ENCODE measurements at regions not wholly inside any gene's neighbourhood (a gene's known extent, or its start where the extent isn't known, plus 50 kb on each side); places are given as distances from the start of the nearest gene placed in this dataset.

DNA sequence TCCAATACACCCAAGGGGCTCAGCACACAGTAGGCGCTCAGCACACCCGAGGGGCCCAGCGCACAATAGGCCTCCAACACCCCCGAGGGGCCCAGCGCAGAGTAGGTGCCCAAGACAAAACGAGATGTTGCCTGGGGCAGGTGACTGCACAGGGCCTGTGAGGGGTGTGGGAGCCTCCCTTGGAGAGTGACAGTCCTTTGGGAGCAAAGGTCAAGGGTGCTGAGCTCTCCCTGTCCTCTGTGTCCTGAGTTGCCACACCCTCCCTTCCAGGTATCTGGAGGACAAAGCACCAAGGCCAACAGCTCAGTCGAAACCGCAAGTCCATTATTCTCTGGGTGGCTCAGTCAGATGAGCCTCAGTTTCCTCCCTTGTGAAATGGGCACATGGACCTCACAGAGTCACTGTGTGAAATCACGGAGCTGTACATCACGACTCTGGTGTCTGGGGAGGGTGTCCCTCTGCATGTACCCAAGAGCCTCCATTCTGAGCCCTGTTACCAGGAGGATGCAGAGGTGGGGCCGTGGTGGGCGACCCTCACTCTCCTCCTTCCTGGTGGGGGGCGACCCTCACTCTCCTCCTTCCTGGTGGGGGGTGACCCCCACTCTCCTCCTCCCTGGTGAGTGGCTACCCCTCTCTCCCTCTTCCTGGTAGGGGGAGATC lies 81.3 kb downstream of the FOXL3 start:
- no peak for DNase-seq (ENCODE audit: low read depth)

DNA sequence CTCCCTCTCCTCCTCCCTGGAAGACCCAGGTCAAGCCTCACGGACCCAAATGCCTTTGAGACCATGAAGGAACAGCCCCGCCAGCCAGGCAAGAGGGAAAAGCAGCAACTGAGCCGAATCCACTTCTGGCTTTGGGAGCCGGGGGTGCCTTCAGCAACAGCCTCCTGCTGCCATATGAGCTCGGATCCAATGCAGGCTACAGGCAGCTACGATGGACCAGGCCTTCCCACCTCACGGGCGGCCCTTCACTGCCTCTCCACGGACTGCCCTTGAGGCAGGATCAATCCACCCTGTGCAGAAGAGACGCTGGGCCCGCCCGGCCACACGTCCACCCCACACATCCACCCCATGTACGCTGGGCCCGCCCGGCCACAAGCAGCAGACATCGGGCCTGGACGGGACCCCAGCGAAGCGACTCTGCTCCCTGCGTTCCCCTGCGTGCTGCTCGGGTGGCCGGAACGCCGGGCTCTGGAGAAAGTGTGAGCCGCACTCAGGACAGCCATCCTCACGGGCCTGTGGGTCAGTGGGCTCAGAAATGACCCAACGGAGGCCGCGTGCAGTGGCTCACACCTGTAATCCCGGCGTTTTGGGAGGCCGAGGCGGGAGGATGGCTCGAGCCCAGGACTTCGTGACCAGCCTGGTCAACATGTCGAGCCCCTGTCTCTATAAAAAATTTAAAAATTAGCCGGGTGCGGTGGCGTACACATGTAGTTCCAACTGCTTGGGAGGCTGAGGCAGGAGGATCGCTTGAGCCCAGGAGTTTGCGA lies 82.0 kb downstream of the FOXL3 start:
- no peak for DNase-seq (ENCODE audit: low read depth)

DNA sequence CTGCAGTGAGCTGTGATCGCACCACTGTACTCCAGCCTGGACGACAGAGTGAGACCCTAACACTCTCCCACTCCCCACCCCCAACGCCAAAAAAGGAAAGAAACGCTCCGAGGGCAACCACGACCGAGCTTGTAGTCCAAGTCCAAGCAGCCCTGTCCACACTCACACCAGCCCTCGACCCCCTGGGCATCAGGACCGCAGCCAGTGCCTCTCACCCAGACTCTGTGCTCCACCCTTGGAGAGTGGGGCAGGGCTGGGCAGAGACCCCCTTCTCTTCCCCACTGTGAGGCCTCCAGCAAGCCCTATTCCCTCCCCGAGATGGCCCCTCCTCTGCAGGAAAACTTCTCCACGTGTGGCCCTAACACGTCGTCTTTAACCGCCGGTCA lies 82.6 kb downstream of the FOXL3 start:
- DNase-seq (ENCODE audit: low read depth): no peak

DNA sequence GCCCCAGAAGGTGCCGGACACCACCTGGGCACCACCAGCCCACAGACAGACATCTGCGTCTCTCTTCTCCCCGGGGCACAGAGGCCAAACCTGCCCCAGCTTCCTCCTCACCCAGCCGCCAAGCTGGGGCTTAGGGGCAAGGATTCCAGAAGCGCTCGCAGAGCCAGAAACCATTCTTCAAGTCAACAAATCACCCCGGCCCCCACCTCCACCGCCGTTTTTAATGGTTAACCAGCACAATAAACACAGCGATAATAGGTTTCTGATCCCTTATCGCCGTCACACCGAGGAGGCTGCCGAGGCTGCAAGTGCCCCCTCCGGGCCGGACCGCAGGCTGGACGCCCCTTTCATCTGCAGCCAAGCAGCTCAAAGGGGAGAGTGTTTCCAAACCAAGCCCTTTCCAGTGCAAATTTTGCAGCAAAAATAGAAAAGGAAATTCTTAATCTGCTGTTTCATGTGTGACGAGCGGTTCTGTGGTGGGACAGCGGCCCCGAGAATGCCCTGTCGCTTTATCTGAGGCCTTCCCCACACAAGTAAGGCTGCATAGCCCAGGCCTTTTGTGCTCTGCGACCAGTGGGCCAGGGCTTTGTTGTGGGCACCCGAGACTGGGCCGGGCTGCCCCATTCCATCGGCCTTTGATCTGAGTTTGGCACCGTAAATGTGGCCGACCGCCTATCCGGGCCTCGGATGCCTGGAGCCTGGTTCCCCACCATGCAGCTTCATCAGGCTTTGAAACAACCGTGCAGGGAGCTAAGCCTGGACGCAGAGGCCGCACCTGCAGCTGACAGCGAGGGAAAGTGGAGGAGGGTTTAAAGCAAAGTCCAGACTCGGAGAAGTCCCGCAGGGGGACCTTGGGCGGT lies 83.2 kb downstream of the FOXL3 start:
- no peak for DNase-seq (ENCODE audit: low read depth)

DNA sequence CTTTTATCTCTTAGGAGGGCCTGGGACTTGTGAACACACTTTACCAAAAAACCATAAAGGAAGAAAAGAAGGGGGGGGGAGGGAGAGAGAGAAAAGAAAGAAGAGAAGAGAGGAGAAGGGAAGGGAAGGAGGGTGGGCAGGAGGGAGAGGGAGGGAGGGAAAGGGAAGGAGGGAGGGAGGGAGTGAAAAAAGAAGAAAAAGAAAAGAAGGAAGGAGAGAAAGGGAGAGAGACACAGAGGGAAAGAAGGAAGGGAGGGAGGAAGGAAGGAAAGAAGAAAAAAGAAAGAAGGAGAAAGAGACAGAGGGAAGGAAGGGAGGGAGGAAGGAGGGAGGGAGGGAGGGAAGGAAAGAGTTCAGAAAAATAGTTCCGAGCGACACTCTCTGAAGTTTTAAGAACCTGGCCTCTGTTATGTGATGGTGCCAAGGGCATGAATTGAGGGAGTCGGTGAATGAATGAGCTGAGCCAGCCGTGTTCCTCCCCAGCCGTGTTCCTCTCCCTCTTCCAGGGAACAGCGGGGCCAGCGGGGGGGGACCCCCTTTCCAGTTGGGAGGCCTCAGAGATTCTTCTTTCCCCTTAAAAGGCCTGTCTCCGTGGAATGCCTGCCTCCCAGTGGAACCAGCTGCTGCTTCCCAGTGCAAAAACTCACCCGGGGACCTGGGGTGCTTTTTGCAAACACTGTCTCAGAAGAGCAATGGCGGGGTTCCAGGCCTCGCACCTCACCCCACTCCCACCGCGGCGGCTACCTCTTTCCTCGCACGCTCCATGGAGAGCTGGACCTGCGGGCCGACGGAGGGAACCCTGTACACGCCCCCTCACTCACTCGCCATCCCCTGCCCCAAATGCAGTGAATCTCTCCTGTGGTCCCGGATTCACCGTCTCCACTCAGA lies 84.1 kb downstream of the FOXL3 start:
- no peak for DNase-seq (ENCODE audit: low read depth)

DNA sequence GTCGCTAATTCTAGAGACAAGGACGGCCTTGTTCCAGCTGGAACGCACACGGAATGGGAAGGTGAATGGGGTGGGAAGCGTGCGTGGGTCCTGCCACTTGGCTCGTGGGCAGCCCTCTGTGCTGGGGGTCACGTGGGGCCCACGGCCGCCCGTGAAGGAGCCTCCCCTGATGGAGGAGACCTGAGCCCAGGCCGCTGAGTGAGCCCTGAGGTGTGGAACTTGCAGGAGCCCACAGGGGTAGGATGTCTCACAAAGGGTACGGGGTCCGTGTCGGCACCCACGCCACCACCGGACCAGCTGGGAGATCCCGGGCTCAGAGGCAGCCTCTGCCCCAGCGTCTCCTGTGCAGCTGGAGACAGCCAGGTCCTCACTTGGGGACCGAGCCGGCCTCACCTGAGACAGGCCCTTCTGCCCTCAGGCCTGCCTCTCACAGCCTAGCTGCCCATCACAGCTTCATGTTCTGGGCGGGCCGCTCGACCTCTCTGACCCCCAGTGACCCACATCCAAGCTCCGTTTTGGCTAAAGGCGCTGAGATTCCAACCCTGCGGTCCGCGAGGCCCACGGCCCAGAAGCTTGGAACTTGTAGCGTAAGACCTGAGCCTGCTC lies 84.8 kb downstream of the FOXL3 start:
- no peak for DNase-seq (ENCODE audit: low read depth)

DNA sequence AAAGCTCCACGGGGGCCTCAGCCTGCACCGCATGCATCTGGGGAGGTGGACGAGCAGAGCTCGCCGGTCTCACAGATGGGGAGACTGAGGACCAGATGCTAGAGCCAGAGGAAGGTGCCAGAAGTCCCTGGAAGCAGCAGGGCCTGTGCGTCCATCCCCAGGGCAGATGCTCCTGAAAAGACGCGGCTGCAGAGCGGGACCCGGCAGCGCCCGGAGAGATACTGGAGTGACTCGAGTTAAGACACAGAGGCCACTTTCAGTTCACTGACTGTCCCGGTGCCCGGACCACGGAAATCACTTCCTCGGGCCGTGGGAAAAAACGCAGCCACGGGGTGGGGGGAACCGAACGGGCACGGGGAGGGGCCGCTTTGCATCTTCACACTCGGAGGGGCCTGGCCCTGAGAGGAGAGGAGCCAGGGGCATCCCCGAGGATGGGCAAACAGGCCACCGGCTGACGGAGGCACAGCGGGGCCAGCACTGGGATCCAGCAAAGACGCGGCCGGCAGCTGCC lies 85.4 kb downstream of the FOXL3 start:
- no peak for DNase-seq (ENCODE audit: low read depth)

DNA sequence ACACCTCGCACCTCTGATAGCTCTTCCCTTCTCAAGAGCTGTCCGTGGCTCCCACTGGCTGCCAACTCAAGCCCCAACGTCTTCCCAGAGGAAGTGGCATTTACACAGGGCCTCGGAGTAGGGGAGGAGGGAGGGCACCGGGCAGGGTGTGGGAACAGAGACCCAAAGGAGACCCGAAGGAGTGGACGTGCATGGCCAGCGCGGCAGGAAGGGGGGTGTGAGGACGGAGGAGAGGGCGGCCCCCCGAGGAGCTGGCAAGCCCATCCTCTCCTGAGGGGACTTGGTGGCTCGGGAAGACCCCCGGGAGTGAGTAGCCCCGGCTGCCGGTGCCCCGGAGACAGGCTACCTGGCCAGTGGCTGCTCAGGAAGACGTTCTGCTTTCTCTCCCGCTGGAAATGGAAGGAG lies 85.9 kb downstream of the FOXL3 start:
- DNase-seq (ENCODE audit: low read depth): no peak

DNA sequence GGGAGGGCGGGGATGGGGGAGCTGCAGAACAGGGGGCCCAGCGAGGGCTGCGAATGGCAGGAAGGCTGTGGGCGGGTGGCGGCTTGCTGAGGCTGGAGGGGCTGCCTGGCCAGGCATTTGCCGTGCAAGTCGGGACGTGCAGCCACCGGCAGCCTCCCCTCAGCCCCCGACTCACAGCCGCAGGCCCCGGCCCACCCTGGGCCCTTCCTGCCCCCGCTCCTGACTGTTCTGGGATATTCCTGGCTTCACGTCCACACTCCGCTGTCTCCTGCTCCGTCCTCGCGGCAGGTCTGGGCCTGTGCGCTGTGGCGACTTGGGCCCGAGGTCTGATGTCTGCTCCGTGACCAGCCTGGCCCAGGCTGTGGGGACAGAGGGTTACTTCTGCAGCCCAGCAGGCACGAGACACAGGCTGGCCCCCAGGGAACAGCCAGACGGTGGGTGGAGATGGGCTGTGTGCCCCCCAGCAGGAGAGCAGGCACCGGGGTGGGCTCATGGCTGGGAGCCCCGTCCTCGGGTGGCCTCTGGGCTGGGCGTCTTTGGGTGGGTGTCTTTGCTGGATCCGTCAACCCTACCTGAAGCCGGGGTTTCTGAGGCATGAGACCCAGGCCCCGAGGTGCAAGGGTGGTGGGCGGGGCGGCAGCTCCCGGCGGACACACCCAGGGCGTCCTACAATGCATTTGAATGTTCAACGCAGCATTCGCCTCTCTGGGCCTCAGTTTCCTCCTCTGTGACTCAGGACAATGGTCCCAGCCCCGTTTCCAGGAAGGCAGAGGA lies 86.5 kb downstream of the FOXL3 start:
- DNase-seq (ENCODE audit: low read depth): no peak

DNA sequence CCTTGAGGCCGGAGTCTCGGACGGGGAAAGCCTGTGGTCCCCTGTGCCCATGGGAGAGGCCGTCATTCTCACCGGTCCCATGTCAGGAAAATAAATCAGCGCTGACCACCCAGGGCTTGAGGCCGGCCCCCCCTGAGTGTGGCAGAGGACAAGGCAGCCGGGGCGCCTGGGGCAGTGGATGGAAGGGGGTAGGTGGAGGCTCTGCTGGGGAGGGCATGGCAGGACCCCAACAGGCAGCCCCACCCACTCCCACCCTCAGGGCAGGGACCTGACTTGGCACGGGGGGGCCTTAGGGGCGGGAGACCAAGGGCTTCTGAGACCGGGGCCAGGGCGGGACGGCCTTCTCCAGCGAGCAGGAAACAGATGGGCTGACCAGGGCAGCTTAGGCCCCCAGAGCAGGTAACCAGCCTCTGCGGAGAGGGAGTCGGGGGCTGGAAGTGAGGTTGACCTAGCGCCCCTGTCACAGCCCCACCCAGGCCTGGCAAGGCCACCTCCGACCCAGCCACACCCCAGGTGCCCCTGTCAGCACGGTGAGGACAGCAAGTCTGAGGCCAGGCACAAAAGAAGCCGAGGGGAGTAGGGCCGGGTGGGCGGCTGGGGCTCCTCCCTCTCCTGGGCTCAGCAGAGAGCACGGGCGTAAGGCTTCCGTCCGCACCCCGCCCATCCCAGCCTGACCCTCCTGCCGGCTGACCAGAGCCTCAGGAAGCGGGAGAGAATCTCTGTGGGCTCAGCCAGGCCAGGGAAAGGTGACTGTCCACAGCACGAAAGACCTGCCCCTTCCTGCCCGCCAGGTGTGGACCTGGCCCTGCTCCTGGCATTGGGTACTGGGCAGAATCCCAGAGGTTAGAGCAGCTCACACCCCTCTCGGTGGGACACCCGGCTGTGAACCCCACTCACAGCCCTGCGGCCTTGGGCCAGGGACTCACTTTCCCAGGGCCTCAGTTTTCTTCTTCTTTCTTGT lies 87.4 kb downstream of the FOXL3 start:
- DNase-seq (ENCODE audit: low read depth): no peak

DNA sequence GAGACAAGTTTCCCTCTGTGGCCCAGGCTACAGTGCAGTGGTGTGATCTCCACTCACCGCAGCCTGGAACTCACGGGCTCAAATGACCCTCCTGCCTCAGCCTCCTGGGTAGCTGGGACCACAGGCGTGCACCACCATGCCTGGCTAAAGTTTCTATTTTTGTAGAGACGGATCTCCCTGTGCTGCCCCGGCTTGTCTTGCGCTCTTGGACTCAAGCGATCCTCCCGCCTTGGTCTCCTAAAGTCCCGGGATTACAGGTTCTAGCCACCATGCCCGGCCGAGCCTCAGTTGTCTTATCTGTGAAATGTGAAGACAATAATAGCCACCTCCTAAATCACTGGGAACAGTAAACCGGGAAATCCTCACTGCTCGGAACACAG lies 88.1 kb downstream of the FOXL3 start:
- DNase-seq (ENCODE audit: low read depth): no peak

DNA sequence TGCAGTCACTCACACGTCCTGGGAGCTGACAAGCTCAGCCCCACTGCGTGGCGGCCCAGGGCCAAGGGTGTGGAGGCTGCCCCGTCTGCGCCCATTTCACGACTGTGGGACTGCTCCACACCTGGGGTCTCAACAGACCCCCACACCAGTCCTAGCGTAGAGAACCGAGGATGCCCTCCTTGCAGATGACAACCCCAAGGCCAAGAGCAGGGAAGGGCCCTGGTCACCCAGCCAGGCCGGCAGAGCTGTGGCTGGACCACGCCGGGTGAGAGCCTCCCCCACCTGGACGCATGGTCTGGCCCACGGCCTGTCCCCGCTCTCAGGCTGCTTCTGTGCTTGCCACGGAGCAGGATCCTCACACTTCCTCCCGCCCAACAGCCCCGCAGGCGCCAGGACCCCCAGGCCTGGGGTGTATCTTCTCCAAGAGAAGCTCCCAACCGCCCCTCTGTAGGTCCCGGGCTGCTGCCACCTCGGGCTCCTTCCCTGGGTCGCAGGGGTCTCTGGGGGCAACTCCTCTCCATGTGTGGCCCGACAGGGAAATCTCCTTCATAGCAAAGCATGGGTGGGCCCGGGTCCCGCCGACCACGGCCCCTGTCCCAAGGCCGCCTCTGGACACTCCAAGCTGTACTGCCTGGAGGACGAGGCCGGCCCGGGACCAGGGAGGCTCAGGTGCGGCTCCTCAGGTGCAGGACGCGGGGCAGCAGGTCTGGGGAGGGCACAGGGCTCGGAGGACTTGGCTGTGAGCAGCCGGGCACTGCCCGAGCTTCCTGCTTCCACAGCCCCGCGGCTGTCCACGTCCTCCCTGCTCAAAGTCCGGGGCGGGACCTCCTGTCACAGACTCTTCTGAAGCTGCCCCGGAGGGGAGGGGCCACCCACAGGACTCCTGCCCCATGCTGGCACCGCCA lies 88.8 kb downstream of the FOXL3 start:
- no peak for DNase-seq (ENCODE audit: low read depth)

DNA sequence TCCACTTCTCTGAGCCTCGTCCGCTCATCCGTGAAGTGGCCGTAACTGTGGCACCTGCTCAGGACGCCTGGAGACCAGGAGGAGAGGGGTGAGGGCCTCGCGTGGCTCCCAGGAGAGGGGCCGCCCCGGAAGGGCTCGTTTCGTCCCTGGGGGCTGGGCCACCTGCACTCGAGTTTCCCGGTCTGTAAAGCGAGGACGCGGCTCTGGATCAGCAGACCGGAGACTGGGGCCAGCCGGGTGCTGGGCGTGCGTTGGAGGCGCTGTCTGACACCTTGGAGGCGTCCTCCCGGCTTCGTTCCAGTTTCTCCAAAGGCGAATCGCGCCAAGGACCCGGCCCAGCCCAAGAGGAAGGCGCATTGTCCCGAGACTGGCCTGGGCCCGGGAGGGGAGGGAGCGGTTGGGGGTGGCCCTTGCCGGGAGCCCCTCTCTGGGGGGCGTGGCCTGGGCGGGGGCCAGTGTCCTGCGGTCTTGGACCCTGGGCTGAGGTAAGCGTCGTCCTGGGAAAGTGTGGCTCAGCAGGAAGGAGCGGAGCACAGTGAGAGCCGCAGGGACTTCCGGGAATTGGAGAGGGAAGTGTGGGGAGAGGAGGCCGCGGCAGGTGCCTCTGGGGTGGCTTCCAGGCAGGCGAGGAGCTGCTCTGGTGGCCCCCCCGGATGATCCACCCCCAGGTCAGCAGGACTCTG lies 89.6 kb downstream of the FOXL3 start:
- no peak for DNase-seq (ENCODE audit: low read depth)

DNA sequence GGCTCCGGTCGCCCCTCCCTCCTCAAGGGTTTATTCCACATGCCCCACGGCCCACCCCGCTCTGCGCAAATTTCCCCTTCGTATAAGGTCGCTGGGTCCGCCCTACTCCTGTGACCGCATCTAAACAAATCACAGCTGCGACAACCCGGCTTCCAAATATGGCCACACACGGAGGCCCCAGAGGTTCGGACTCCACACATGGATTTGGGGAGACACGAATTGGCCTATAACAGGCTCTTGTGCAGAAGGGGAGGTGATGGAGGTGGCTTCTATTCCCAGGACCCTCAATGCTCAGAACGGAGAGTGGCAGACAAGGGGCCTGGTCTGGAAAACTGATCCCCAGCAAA lies 90.1 kb downstream of the FOXL3 start:
- DNase-seq (ENCODE audit: low read depth): no peak

DNA sequence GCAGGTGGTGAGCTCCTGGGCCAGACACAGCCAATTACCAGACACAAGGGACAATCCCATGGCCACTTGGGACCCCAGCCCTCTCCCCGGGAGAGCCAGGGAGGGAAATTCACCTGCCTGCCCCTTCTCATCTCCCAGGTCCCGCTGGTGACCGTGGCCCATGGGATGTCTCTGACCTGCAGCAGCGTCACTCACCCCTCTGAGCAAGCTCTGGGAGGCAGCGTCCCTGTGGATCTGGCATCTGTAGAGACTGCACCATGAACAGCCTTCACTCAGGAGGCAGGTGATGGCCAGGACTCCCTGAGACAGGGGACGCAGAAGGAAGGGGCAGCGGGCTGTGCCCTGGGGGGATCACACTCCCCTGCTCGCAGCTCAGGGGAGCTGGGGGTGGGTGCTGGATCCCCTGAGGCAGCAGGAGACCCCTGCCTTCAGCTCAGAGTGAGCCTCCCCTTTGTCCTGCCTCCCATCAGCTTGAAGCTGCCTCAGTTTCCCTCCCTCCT lies 90.8 kb downstream of the FOXL3 start:
- DNase-seq (ENCODE audit: low read depth): no peak

DNA sequence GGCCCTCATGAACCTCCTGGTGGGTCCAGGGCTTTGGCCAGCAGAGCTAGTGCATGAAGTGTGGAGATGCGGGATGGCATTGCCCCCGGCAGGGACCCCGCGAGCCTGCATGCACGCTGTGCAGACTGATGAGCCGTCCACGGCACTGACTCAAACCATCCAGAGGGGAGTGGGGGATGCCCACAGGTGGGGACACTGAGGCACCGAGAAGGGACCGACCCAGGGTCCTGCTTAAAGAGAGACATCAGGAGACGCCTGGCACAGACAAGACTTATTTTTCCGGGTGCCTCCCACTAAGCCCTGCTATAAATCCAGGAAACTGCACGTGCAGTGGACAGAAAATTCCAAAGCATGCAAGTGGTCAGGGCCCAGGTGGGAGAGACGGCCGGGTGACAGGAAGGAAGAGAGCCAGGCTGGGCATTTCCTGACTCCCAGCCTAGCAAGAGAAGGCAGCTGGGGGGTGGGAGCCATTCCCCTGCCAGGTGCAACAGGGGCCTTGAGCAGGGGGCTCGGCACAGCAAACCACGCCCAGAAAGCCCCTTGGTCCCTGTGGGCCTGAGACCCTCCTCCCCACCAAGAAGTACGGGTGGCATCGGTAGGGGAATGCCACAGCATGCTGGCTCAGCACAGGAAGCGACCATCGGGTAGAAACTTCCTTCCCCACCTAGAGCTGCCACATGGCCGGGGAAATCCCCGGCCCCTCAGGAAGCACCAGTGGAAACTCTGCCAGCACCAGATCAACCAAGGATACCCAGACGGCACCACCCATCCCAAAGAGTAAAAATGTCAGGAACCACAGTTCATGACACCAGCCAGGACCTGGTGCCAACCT lies 91.5 kb downstream of the FOXL3 start:
- DNase-seq (ENCODE audit: low read depth): peak; percentile 32

DNA sequence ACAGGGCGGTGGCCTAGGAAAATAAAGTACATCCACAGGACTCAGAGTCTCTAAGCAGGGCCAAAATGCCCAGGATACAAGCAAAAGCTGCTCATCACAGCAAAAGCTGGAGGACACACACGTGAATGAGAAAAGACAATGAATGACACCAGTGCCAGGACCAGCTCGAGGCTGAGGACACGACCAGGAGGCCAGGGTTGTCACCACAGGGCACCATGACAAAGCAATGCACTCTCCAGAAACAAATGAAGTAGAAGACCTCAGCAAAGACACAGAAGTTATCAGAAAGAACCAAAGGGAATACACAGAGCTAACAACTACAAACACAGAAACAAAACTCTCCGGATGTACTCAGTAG lies 92.1 kb downstream of the FOXL3 start:
- no peak for DNase-seq (ENCODE audit: low read depth)

Measured in activated T-cell treated with anti-CD3 and anti-CD28 coated beads for 24 hours (primary cell).